Right lung (tissue), 2 donors: ENCODE measurements at regions not wholly inside any gene's neighbourhood (a gene's known extent, or its start where the extent isn't known, plus 50 kb on each side); places are given as distances from the start of the nearest gene placed in this dataset.

Source experiments
- DNase-seq, 2 donors: peaks; one replicate each; pipeline ENCODE4 v3.0.0-alpha.2; 2013

- peak; percentile 42 to 46 for DNase-seq
Observed at GRCh38 chr7:106484562-106484961, 176.4 kb downstream of the CCDC71L start.

GRCh38 chr7:106482091-106482490, 178.9 kb downstream of the CCDC71L start:
- DNase-seq, result no peak

GRCh38 chr7:106480616-106481031, 180.3 kb downstream of the CCDC71L start:
- no peak for DNase-seq

- no peak for DNase-seq
Observed at GRCh38 chr7:106480161-106480579, 180.8 kb downstream of the CCDC71L start.

GRCh38 chr7:106476751-106477150, 184.2 kb downstream of the CCDC71L start:
- DNase-seq, result no peak

GRCh38 chr7:106472741-106473140, 188.0 kb upstream of the NAMPT start:
- no peak for DNase-seq

GRCh38 chr7:106471686-106472440, 187.1 kb upstream of the NAMPT start:
- DNase-seq, result no peak

- DNase-seq, result no peak
Observed at GRCh38 chr7:106471021-106471420, 186.2 kb upstream of the NAMPT start.

- DNase-seq, result no peak
Observed at GRCh38 chr7:106466867-106467266, 182.1 kb upstream of the NAMPT start.

- DNase-seq, result no peak
Observed at GRCh38 chr7:106465704-106466468, 181.1 kb upstream of the NAMPT start.

- no peak for DNase-seq
Observed at GRCh38 chr7:106464651-106465050, 179.9 kb upstream of the NAMPT start.

- DNase-seq, result no peak
Observed at GRCh38 chr7:106463851-106464611, 179.2 kb upstream of the NAMPT start.

GRCh38 chr7:106462914-106463482, 178.2 kb upstream of the NAMPT start:
- no peak for DNase-seq

GRCh38 chr7:106462365-106462859, 177.6 kb upstream of the NAMPT start:
- DNase-seq, result peak in 1 of 2 donors; percentile 46

- no peak for DNase-seq
Observed at GRCh38 chr7:106460792-106461254, 176.0 kb upstream of the NAMPT start.

GRCh38 chr7:106459397-106460072, 174.8 kb upstream of the NAMPT start:
- no peak for DNase-seq

GRCh38 chr7:106457678-106458077, 172.9 kb upstream of the NAMPT start:
- no peak for DNase-seq

- no peak for DNase-seq
Observed at GRCh38 chr7:106456329-106456728, 171.5 kb upstream of the NAMPT start.

GRCh38 chr7:106452031-106452851, 167.5 kb upstream of the NAMPT start:
- no peak for DNase-seq

- no peak for DNase-seq
Observed at GRCh38 chr7:106451171-106451570, 166.4 kb upstream of the NAMPT start.
